ENCODE measurements at regions not wholly inside any gene's neighbourhood (a gene's known extent, or its start where the extent isn't known, plus 50 kb on each side); places are given as distances from the start of the nearest gene placed in this dataset.
"Not testable (repeated sequence)": the region's sequence is repeated elsewhere in the genome, so short reads cannot be mapped to it uniquely, and the experiment has no call there.

- DNase-seq (ENCODE audit: low read depth in 2 of 2, low spot score in 1 of 2) = no peak
Observed at GRCh38 chr11:82225502-82225901, 508.2 kb downstream of the FAM181B start.

- no peak for DNase-seq (ENCODE audit: low read depth in 2 of 2, low spot score in 1 of 2)
Observed at GRCh38 chr11:82216927-82217570, 516.6 kb downstream of the FAM181B start.

GRCh38 chr11:82210011-82210410, 523.7 kb downstream of the FAM181B start:
- DNase-seq (ENCODE audit: low read depth in 2 of 2, low spot score in 1 of 2) = no peak

GRCh38 chr11:82195283-82195682, 538.4 kb downstream of the FAM181B start:
- no peak for DNase-seq (ENCODE audit: low read depth in 2 of 2, low spot score in 1 of 2)

- no peak for DNase-seq (ENCODE audit: low read depth in 2 of 2, low spot score in 1 of 2)
Observed at GRCh38 chr11:82194521-82194920, 539.1 kb downstream of the FAM181B start.

- DNase-seq (ENCODE audit: low read depth in 2 of 2, low spot score in 1 of 2) = no peak
Observed at GRCh38 chr11:82191695-82192094, 542.0 kb downstream of the FAM181B start.

GRCh38 chr11:82185925-82186324, 547.7 kb downstream of the FAM181B start:
- DNase-seq (ENCODE audit: low read depth in 2 of 2, low spot score in 1 of 2) = no peak

- DNase-seq (ENCODE audit: low read depth in 2 of 2, low spot score in 1 of 2) = no peak
Observed at GRCh38 chr11:82184966-82185365, 548.7 kb downstream of the FAM181B start.

- DNase-seq (ENCODE audit: low read depth in 2 of 2, low spot score in 1 of 2) = no peak
Observed at GRCh38 chr11:82183346-82183745, 550.3 kb downstream of the FAM181B start.

- DNase-seq (ENCODE audit: low read depth in 2 of 2, low spot score in 1 of 2) = not testable (repeated sequence)
Observed at GRCh38 chr11:82182697-82183096, 551.0 kb downstream of the FAM181B start.

GRCh38 chr11:82181796-82182195, 551.9 kb downstream of the FAM181B start:
- DNase-seq (ENCODE audit: low read depth in 2 of 2, low spot score in 1 of 2) = not testable (repeated sequence)

- no peak for DNase-seq (ENCODE audit: low read depth in 2 of 2, low spot score in 1 of 2)
Observed at GRCh38 chr11:82176945-82177344, 556.7 kb downstream of the FAM181B start.

GRCh38 chr11:82176365-82176764, 557.3 kb downstream of the FAM181B start:
- DNase-seq (ENCODE audit: low read depth in 2 of 2, low spot score in 1 of 2) = no peak

GRCh38 chr11:82174610-82175009, 559.1 kb downstream of the FAM181B start:
- DNase-seq (ENCODE audit: low read depth in 2 of 2, low spot score in 1 of 2) = no peak

GRCh38 chr11:82146789-82147188, 586.9 kb downstream of the FAM181B start:
- no peak for DNase-seq (ENCODE audit: low read depth in 2 of 2, low spot score in 1 of 2)

GRCh38 chr11:82118946-82119345, 614.7 kb downstream of the FAM181B start:
- DNase-seq (ENCODE audit: low read depth in 2 of 2, low spot score in 1 of 2) = no peak

- DNase-seq (ENCODE audit: low read depth in 2 of 2, low spot score in 1 of 2) = no peak
Observed at GRCh38 chr11:82117362-82117761, 616.3 kb downstream of the FAM181B start.

- DNase-seq (ENCODE audit: low read depth in 2 of 2, low spot score in 1 of 2) = no peak
Observed at GRCh38 chr11:82105331-82105998, 628.2 kb downstream of the FAM181B start.

- DNase-seq (ENCODE audit: low read depth in 2 of 2, low spot score in 1 of 2) = no peak
Observed at GRCh38 chr11:82092904-82093303, 640.8 kb downstream of the FAM181B start.

- no peak for DNase-seq (ENCODE audit: low read depth in 2 of 2, low spot score in 1 of 2)
Observed at GRCh38 chr11:82089426-82089825, 644.2 kb downstream of the FAM181B start.

- DNase-seq (ENCODE audit: low read depth in 2 of 2, low spot score in 1 of 2) = no peak
Observed at GRCh38 chr11:82085493-82085892, 648.2 kb downstream of the FAM181B start.

- no peak for DNase-seq (ENCODE audit: low read depth in 2 of 2, low spot score in 1 of 2)
Observed at GRCh38 chr11:82082976-82083375, 650.7 kb downstream of the FAM181B start.

- DNase-seq (ENCODE audit: low read depth in 2 of 2, low spot score in 1 of 2) = no peak
Observed at GRCh38 chr11:82080160-82080559, 653.5 kb downstream of the FAM181B start.
